Endothelial cell (in vitro differentiated cells): ENCODE measurements at regions not wholly inside any gene's neighbourhood (a gene's known extent, or its start where the extent isn't known, plus 50 kb on each side); places are given as distances from the start of the nearest gene placed in this dataset.

ENCODE experiments used
- DNase-seq: peaks from one replicate; pipeline ENCODE4 v3.0.0; 2021; ENCODE audit warnings: low spot score
- H3K27ac Mint-ChIP-seq: one replicate; pipeline ENCODE4 v1.8.0; 2021; ENCODE audit warnings: mixed read lengths, inconsistent platforms; ENCODE audit not compliant: unreplicated experiment
- H3K27me3 Mint-ChIP-seq: one replicate; pipeline ENCODE4 v1.8.0; 2021; ENCODE audit warnings: mild to moderate bottlenecking, moderate library complexity, mixed read lengths, inconsistent platforms; ENCODE audit not compliant: unreplicated experiment
- H3K36me3 Mint-ChIP-seq: one replicate; pipeline ENCODE4 v1.8.0; 2021; ENCODE audit warnings: mild to moderate bottlenecking, low read depth, mixed read lengths, inconsistent platforms; ENCODE audit not compliant: unreplicated experiment
- H3K4me1 Mint-ChIP-seq: one replicate; pipeline ENCODE4 v1.8.0; 2021; ENCODE audit warnings: mild to moderate bottlenecking, mixed read lengths, inconsistent platforms; ENCODE audit not compliant: unreplicated experiment
- H3K4me3 Mint-ChIP-seq: one replicate; pipeline ENCODE4 v1.8.0; 2021; ENCODE audit warnings: mild to moderate bottlenecking, mixed read lengths, inconsistent platforms; ENCODE audit not compliant: unreplicated experiment
- H3K9me3 Mint-ChIP-seq: one replicate; pipeline ENCODE4 v1.8.0; 2021; ENCODE audit warnings: mixed read lengths, inconsistent platforms; ENCODE audit not compliant: unreplicated experiment
- CTCF ChIP-seq: fragments of 200-600 bp; sonication (generic); IDR thresholded peaks from one replicate; pipeline ENCODE4 v1.5.0; 2021; ENCODE audit warnings: antibody characterized with exemption; ENCODE audit not compliant: unreplicated experiment

- H3K27me3 Mint-ChIP-seq: no peaks in the 10 kb centered on the region
- TF ChIP-seq CTCF: no peak
- H3K36me3 Mint-ChIP-seq: no peaks in the 10 kb centered on the region
- no peaks in the 10 kb centered on the region for H3K4me1 Mint-ChIP-seq
- no peak for DNase-seq
- H3K27ac Mint-ChIP-seq: no peak overlapping the region
- H3K4me3 Mint-ChIP-seq: no peak overlapping the region
- no peaks in the 10 kb centered on the region for H3K9me3 Mint-ChIP-seq
These were observed 122.7 kb upstream of the SESN3 start for GRCh38 chr11:95353706-95354105.

- no peak overlapping the region for H3K4me3 Mint-ChIP-seq
These were observed 121.8 kb upstream of the SESN3 start for GRCh38 chr11:95352733-95353346.

GRCh38 chr11:95349345-95349942 is 118.4 kb upstream of the SESN3 start:
- Mint-ChIP-seq H3K9me3 (no peaks in the 10 kb centered on the region), H3K27me3 (no peaks in the 10 kb centered on the region), H3K36me3 (no peaks in the 10 kb centered on the region), H3K4me1 (no peaks in the 10 kb centered on the region), H3K27ac (no peak overlapping the region), H3K4me3 (no peak overlapping the region)
- DNase-seq: no peak
- TF ChIP-seq CTCF: no peak

More at GRCh38 chr11:95352733-95353346, 121.8 kb upstream of the SESN3 start:
- Mint-ChIP-seq H3K27ac (no peak overlapping the region), H3K9me3 (no peaks in the 10 kb centered on the region), H3K36me3 (no peaks in the 10 kb centered on the region), H3K27me3 (no peaks in the 10 kb centered on the region), H3K4me1 (no peaks in the 10 kb centered on the region)
- no peak for DNase-seq
- no peak for TF ChIP-seq CTCF

- no peak for DNase-seq
- H3K27ac Mint-ChIP-seq: no peak overlapping the region
- peaks cover 5% of the 10 kb centered on the region for H3K4me1 Mint-ChIP-seq
- H3K36me3 Mint-ChIP-seq: no peaks in the 10 kb centered on the region
- no peak overlapping the region for H3K4me3 Mint-ChIP-seq
- peaks cover 1% of the 10 kb centered on the region for H3K27me3 Mint-ChIP-seq
- no peaks in the 10 kb centered on the region for H3K9me3 Mint-ChIP-seq
- TF ChIP-seq CTCF: no peak
These were observed 115.3 kb upstream of the SESN3 start for GRCh38 chr11:95346265-95346664.

GRCh38 chr11:95345651-95346050 is 114.6 kb upstream of the SESN3 start:
- no peaks in the 10 kb centered on the region for H3K36me3 Mint-ChIP-seq
- no peak overlapping the region for H3K4me3 Mint-ChIP-seq
- no peaks in the 10 kb centered on the region for H3K9me3 Mint-ChIP-seq
- H3K4me1 Mint-ChIP-seq: peaks cover 11% of the 10 kb centered on the region
- no peak for DNase-seq
- no peak overlapping the region for H3K27ac Mint-ChIP-seq
- peaks cover 1% of the 10 kb centered on the region for H3K27me3 Mint-ChIP-seq
- no peak for TF ChIP-seq CTCF
